ENCODE measurements at regions not wholly inside any gene's neighbourhood (a gene's known extent, or its start where the extent isn't known, plus 50 kb on each side); places are given as distances from the start of the nearest gene placed in this dataset.

GRCh38 chr6:154595538-154595937 is 85.1 kb upstream of the CNKSR3 start:
- TF ChIP-seq CTCF (IDR thresholded peaks at IDR 0.05; ENCODE audit: low read depth, low read length) = no peak
- in situ Hi-C loops (cut with HindIII; ENCODE audit: low sequenced_read_pairs) = no loop called here
- no peak overlapping the region for H3K4me3 ChIP-seq (ENCODE audit: low read depth, low read length)
- no peak for DNase-seq (ENCODE audit: low read depth, low spot score)

GRCh38 chr6:154596009-154596408 is 85.5 kb upstream of the CNKSR3 start:
- in situ Hi-C loops (cut with HindIII; ENCODE audit: low sequenced_read_pairs) = no loop called here
- no peak for DNase-seq (ENCODE audit: low read depth, low spot score)
- no peak overlapping the region for H3K4me3 ChIP-seq (ENCODE audit: low read depth, low read length)
- TF ChIP-seq CTCF (IDR thresholded peaks at IDR 0.05; ENCODE audit: low read depth, low read length) = no peak

DNA sequence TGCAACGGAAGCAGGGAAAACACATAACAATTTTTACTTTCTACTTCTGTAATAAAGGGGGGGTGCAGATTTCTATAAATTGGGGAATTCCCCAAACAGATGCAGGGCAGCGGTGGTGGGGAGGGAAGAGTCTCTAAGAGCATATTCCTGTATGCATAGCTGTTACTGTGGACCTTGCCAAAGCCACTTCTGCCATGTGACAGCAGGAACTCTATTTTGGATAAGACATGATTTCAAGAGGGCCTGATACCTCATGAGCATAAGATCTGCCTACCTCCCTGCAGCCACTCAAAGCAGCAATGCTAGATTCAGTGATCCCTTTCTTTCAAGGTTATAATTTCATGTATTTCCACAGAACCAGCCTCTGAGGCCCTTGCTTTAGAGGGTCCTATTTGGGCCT is 86.2 kb upstream of the CNKSR3 start:
- no peak overlapping the region for H3K4me3 ChIP-seq (ENCODE audit: low read depth, low read length)
- no peak for TF ChIP-seq CTCF (IDR thresholded peaks at IDR 0.05; ENCODE audit: low read depth, low read length)
- no peak for DNase-seq (ENCODE audit: low read depth, low spot score)
- in situ Hi-C loops (cut with HindIII; ENCODE audit: low sequenced_read_pairs) = no loop called here

DNA sequence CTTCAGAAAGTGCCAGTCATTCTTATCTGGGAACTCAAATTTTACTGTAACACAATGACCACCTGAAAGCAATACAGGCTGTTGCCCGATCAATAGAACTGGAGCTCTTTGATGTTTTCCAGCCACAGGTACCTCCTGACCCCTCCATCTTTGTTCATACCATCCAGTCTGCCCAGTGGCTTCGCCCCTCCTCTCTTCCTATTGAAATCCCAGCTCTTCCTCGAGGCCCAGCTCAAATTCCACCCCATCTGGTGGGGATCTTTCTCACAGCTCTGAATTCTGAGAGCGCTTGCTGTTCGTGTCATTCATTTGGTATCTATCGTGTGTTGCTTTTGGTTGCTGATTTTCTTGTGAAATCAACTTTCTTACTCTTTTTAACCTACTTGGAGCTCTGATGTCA is 87.9 kb upstream of the CNKSR3 start:
- TF ChIP-seq CTCF (IDR thresholded peaks at IDR 0.05; ENCODE audit: low read depth, low read length) = no peak
- in situ Hi-C loops (cut with HindIII; ENCODE audit: low sequenced_read_pairs) = no loop called here

DNA sequence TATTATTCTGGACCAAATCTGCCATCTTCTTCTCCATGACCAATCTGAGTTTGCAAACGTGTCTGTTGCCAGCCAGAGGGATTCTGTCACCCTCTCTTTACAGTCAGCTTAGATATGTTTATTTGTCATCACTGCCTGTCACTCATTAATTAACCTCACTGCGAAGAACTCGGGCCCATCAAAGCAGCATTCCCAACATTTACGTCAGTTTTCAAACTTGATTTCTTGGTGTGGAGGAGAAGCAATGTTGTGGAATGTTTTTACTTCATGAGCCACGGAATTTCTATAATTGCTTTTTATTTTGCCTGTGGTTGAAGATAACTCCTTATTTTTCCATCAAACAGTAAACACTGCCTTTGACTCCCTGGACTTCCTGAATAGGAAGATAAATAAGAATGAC is 91.8 kb upstream of the CNKSR3 start:
- no peak for DNase-seq (ENCODE audit: low read depth, low spot score)
- no peak for TF ChIP-seq CTCF (IDR thresholded peaks at IDR 0.05; ENCODE audit: low read depth, low read length)
- in situ Hi-C loops (cut with HindIII; ENCODE audit: low sequenced_read_pairs) = no loop called here

More for the DNA sequence above, 87.9 kb upstream of the CNKSR3 start:
- DNase-seq (ENCODE audit: low read depth, low spot score) = no peak
- H3K4me3 ChIP-seq (ENCODE audit: low read depth, low read length) = no peak overlapping the region

GRCh38 chr6:154602708-154603107 is 92.2 kb upstream of the CNKSR3 start:
- TF ChIP-seq CTCF (IDR thresholded peaks at IDR 0.05; ENCODE audit: low read depth, low read length) = no peak
- no peak for DNase-seq (ENCODE audit: low read depth, low spot score)
- in situ Hi-C loops (cut with HindIII; ENCODE audit: low sequenced_read_pairs) = no loop called here

More for the DNA sequence above, 91.8 kb upstream of the CNKSR3 start:
- no peak overlapping the region for H3K4me3 ChIP-seq (ENCODE audit: low read depth, low read length)

GRCh38 chr6:154604119-154604518 is 93.6 kb upstream of the CNKSR3 start:
- no peak overlapping the region for H3K4me3 ChIP-seq (ENCODE audit: low read depth, low read length)
- TF ChIP-seq CTCF (IDR thresholded peaks at IDR 0.05; ENCODE audit: low read depth, low read length) = no peak
- no peak for DNase-seq (ENCODE audit: low read depth, low spot score)
- in situ Hi-C loops (cut with HindIII; ENCODE audit: low sequenced_read_pairs) = no loop called here

More at GRCh38 chr6:154602708-154603107, 92.2 kb upstream of the CNKSR3 start:
- H3K4me3 ChIP-seq (ENCODE audit: low read depth, low read length) = no peak overlapping the region
